Sigmoid colon (tissue), 6 donors: ENCODE measurements at regions not wholly inside any gene's neighbourhood (a gene's known extent, or its start where the extent isn't known, plus 50 kb on each side); places are given as distances from the start of the nearest gene placed in this dataset.

ENCODE experiments used
- DNase-seq: peaks from one replicate; pipeline ENCODE4 v3.0.0-alpha.2; 2019
- H3K27ac ChIP-seq, 4 donors: fragments of 200-600 bp; sonication (generic); one replicate each; pipeline ENCODE4 v1.5.1; 2016 to 2019; ENCODE audit warnings: mild to moderate bottlenecking in 1 of 4
- H3K27me3 ChIP-seq, 3 donors: fragments of 200-600 bp; sonication (generic); one replicate each; pipeline ENCODE4 v1.5.1; 2019; ENCODE audit warnings: mild to moderate bottlenecking in 1 of 3
- H3K36me3 ChIP-seq, 4 donors: fragments of 200-600 bp; sonication (generic); one replicate each; pipeline ENCODE4 v1.5.1; 2016 to 2019
- H3K4me1 ChIP-seq, 4 donors: fragments of 200-600 bp; sonication (generic); one replicate each; pipeline ENCODE4 v1.5.1; 2017 to 2019
- H3K4me3 ChIP-seq, 4 donors: fragments of 200-600 bp; sonication (generic); one replicate each; pipeline ENCODE4 v1.5.1; 2017 to 2019; ENCODE audit warnings: mild to moderate bottlenecking in 2 of 4, moderate library complexity in 1 of 4
- H3K9me3 ChIP-seq, 4 donors: fragments of 200-600 bp in 3 of 4; sonication (generic) in 3 of 4; one replicate each; pipeline versions ENCODE4 v1.5.1 to v1.6.1; 2013 to 2019
- EP300 ChIP-seq, 4 donors: sonication (generic); formaldehyde crosslinking; IDR thresholded peaks; one replicate each; pipeline ENCODE4 v1.6.1; 2017; ENCODE audit warnings: antibody characterized with exemption in 4 of 4
- POLR2A ChIP-seq, 2 donors: fragments of 450-650 bp; IDR thresholded peaks; one replicate each; pipeline ENCODE4 v1.6.1; 2016; ENCODE audit warnings: antibody characterized with exemption in 2 of 2, mild to moderate bottlenecking in 2 of 2, moderate library complexity in 2 of 2
- POLR2AphosphoS5 ChIP-seq, 4 donors: sonication (generic); formaldehyde crosslinking; IDR thresholded peaks; one replicate each; pipeline ENCODE4 v1.6.1; 2017; ENCODE audit warnings: antibody characterized with exemption in 4 of 4
- WGBS, 2 donors: extraction: QIAGEN DNeasy Blood & Tissue Kit; methylation state at CpG; one replicate each; pipeline ENCODE4 v1.1.7; 2013; 5-methylcytosine and 5-hydroxymethylcytosine counted together
- intact Hi-C: fragments of 100-400 bp; cut with DNase I; formaldehyde crosslinking; loops from one replicate; pipeline ENCODE4 v1.15.1; 2023
- TF ChIP-seq, protein P1 (sequence below), 4 experiments: fragments of 450-650 bp in 3 of 4; fragments of 200-600 bp in 1 of 4; IDR thresholded peaks; one replicate each; pipeline ENCODE4 v1.5.1; 2016 to 2019; ENCODE audit warnings: antibody characterized with exemption in 4 of 4, mild to moderate bottlenecking in 3 of 4, moderate library complexity in 2 of 4
- donor health status: healthy with polysubstance abuse.
- donor health status: healthy.

DNA sequence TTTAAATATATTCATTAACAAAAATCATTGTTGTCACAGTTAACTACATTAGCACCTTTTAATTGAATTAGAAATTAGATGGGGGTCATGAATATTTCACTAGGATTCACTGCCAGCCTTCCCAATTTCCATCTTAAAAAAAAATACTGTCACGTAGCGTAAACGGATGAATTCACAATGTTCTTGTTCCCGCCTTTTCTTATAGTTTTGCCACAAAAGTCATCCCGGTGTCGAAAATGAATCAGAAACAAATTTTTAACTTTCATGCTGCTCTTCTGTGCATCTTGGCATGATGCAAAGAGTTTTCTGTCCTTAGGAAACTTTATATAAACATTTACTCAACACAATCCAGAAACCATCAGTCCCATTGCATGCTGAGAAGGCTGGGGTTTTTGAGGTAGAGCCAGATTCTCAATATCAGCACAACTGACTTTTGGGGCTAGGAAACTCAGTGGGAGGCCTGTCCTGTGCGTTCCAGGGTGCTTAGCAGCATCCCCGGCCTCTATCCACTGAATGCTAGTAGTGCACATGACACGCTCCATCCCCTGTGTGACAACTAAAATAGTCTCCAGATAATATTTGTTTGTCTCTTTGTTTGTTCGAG lies 252.9 kb upstream of the XYLT1 start:
- Histone ChIP-seq H3K36me3 (no peaks in the 10 kb centered on the region), H3K4me1 (peaks cover 0 to 7% (median 3%) of the 10 kb centered on the region in 4 donors), H3K27me3 (no peaks in the 10 kb centered on the region), H3K9me3 (no peaks in the 10 kb centered on the region), H3K4me3 (no peak overlapping the region), H3K27ac (no peak overlapping the region)
- intact Hi-C loops: no loop called here
- WGBS, 2 donors: 72 to 74% methylated on average over 10 of the region's 10 CpGs
- no peak for DNase-seq
- TF ChIP-seq EP300 (IDR thresholded peaks at IDR 0.05) (no peak), POLR2A (IDR thresholded peaks at IDR 0.05) (no peak), POLR2AphosphoS5 (IDR thresholded peaks at IDR 0.05) (no peak)
- TF ChIP-seq, protein P1, sequence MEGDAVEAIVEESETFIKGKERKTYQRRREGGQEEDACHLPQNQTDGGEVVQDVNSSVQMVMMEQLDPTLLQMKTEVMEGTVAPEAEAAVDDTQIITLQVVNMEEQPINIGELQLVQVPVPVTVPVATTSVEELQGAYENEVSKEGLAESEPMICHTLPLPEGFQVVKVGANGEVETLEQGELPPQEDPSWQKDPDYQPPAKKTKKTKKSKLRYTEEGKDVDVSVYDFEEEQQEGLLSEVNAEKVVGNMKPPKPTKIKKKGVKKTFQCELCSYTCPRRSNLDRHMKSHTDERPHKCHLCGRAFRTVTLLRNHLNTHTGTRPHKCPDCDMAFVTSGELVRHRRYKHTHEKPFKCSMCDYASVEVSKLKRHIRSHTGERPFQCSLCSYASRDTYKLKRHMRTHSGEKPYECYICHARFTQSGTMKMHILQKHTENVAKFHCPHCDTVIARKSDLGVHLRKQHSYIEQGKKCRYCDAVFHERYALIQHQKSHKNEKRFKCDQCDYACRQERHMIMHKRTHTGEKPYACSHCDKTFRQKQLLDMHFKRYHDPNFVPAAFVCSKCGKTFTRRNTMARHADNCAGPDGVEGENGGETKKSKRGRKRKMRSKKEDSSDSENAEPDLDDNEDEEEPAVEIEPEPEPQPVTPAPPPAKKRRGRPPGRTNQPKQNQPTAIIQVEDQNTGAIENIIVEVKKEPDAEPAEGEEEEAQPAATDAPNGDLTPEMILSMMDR (IDR thresholded peaks at IDR 0.05): no peak

DNA sequence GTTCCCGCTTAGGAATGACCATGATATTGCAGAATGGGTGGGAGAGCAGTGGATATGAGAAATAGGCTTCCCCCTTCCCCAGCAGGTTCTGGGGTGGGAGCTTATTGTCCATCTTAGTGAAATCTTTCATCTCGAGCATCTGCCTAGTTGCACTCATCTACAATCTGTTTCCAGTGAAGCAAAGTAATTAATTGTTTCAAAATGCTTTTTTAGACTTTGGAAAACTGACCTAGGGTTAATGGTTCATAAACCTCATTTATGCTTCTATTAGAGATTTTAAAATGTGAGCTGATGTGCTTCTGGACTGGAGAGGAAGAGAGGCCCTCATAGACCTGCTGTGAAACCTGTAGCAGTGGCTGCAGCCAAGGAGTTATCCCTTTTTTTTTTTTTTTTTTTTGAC lies 247.7 kb upstream of the XYLT1 start:
- Histone ChIP-seq H3K36me3 (no peaks in the 10 kb centered on the region), H3K9me3 (no peaks in the 10 kb centered on the region), H3K27me3 (no peaks in the 10 kb centered on the region), H3K4me3 (no peak overlapping the region), H3K4me1 (peaks cover 0 to 2% (median 0%) of the 10 kb centered on the region in 4 donors), H3K27ac (no peak overlapping the region)
- DNase-seq: no peak
- TF ChIP-seq, protein P1 (IDR thresholded peaks at IDR 0.05): no peak
- intact Hi-C loops: no loop called here
- 68 to 79% methylated on average over 2 of the region's 2 CpGs for WGBS, 2 donors

DNA sequence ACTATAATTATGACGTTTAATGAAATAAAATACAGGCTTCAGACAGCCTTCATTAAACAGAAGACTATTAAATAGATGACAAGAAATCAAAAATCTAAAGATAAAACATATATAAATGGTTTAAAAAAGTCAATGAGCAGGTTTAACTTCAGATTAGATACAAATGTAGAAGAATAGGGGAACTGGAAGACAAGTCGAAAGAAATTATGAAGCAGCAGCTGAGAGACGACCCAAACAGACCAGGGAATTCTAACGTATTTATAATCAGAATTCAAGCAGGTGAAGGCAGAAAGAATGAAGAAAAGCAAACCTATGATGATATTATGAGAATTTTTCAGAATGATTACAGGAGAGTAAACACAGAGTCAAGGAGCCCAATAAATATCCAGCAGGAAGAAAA lies 235.1 kb upstream of the XYLT1 start:
- Histone ChIP-seq H3K36me3 (no peaks in the 10 kb centered on the region), H3K4me1 (no peaks in the 10 kb centered on the region), H3K27me3 (no peaks in the 10 kb centered on the region), H3K4me3 (no peak overlapping the region), H3K9me3 (no peaks in the 10 kb centered on the region), H3K27ac (no peak overlapping the region)
- no peak for TF ChIP-seq EP300 (IDR thresholded peaks at IDR 0.05)
- no peak for TF ChIP-seq POLR2AphosphoS5 (IDR thresholded peaks at IDR 0.05)
- TF ChIP-seq, protein P1 (IDR thresholded peaks at IDR 0.05): no peak
- no peak for TF ChIP-seq POLR2A (IDR thresholded peaks at IDR 0.05)
- intact Hi-C loops: no loop called here
- 74 to 85% methylated on average over 4 of the region's 4 CpGs for WGBS, 2 donors
- DNase-seq: no peak

DNA sequence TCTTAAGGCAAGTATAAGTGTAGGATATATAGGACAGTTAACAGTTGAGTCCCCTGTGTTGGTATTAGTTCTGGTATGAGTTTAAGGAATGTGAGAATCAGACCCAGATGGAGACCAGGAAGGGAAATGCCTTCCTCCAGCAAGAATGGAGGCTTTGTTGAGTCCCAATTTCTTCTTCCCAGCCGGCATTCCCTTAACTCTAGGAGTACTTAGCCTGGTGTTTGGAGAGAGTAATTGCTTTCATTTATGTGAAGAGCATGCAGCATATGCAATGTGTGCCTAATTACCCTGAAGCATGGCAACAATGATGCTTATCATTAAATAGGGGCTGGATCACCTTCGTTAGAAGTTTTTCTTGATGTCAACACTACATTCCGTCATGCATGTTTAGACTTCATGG lies 225.9 kb upstream of the XYLT1 start:
- Histone ChIP-seq H3K27me3 (no peaks in the 10 kb centered on the region), H3K27ac (no peak overlapping the region), H3K4me1 (no peaks in the 10 kb centered on the region), H3K4me3 (no peak overlapping the region), H3K9me3 (no peaks in the 10 kb centered on the region), H3K36me3 (no peaks in the 10 kb centered on the region)
- no peak for DNase-seq
- WGBS, 2 donors: 72 to 84% methylated on average over 3 of the region's 3 CpGs
- intact Hi-C loops: no loop called here
- TF ChIP-seq POLR2A (IDR thresholded peaks at IDR 0.05) (no peak), POLR2AphosphoS5 (IDR thresholded peaks at IDR 0.05) (no peak), EP300 (IDR thresholded peaks at IDR 0.05) (no peak)
- TF ChIP-seq, protein P1 (IDR thresholded peaks at IDR 0.05): no peak

DNA sequence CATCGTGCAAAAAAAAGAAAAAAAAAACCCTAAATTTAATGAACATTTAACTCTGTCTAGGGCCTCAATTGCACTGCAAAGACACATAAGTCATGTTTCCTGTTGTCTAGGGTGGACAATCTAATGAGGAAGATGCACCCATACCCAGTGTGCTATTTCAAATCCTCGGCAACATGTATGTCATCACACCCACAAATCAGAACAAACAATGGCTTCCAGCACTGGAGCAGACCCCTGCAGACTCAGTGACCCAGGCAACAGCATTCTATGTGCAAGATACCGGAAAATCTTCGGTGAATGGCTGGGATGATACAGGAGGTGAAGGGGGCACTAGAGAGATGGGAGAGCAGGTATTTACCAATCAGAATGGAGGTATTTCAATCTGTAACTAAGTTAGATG lies 221.7 kb upstream of the XYLT1 start:
- H3K27me3 ChIP-seq: no peaks in the 10 kb centered on the region
- no peaks in the 10 kb centered on the region for H3K36me3 ChIP-seq
- WGBS, 2 donors: 79 to 93% methylated on average over 4 of the region's 4 CpGs
- H3K4me1 ChIP-seq: no peaks in the 10 kb centered on the region
- no peaks in the 10 kb centered on the region for H3K9me3 ChIP-seq
- TF ChIP-seq POLR2A (IDR thresholded peaks at IDR 0.05): no peak
- no peak for TF ChIP-seq POLR2AphosphoS5 (IDR thresholded peaks at IDR 0.05)
- TF ChIP-seq, protein P1 (IDR thresholded peaks at IDR 0.05): no peak
- no peak for TF ChIP-seq EP300 (IDR thresholded peaks at IDR 0.05)
- intact Hi-C loops: no loop called here
- no peak for DNase-seq
- no peak overlapping the region for H3K4me3 ChIP-seq
- H3K27ac ChIP-seq: no peak overlapping the region
